ENCODE measurements at regions not wholly inside any gene's neighbourhood (a gene's known extent, or its start where the extent isn't known, plus 50 kb on each side); places are given as distances from the start of the nearest gene placed in this dataset.
"Not testable (repeated sequence)": the region's sequence is repeated elsewhere in the genome, so short reads cannot be mapped to it uniquely, and the experiment has no call there.

GRCh38 chr6:130494729-130495128 is 128.9 kb downstream of the TMEM200A start:
- DNase-seq, result no peak

DNA sequence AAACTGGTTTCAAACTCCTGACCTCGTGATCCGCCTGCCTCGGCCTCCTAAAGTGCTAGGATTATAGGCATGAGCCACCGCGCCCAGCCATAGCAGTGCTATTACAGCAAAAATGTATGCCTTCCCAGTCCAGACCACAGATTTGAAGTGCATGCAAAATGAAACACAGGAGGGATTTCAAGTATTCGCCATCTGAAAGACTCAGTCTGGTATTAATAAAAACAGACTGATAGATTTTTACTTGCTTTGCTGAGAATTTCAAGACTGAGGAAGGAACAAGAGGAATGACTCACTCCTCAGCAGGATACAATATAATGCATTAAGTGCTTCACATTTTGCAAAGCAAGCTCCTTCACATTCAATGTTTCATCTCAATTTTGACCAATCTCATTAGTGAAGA is 134.9 kb downstream of the TMEM200A start:
- DNase-seq, result no peak

GRCh38 chr6:130503146-130503545 is 137.3 kb downstream of the TMEM200A start:
- no peak for DNase-seq

- no peak for DNase-seq
Measured at GRCh38 chr6:130505808-130506598, 140.2 kb downstream of the TMEM200A start.

- DNase-seq, result not testable (repeated sequence)
Measured at GRCh38 chr6:130507005-130507665, 141.3 kb downstream of the TMEM200A start.

DNA sequence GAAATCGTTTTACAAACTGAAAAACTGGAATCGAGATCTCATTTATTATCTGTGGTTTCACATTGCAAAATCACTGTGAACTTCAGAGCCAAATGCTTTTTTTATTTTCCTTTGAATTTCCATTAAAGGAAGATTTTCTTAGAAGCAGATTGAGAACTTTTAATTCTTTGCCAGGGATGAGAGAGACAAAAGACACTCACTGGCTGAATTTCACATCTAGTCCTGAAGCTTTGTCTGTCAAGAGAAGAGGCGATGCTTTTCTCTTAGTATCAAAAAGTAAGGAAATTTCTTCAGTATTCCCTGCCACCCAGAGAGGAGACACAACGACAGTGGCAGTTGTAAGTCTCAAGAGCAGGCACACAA is 141.8 kb downstream of the TMEM200A start:
- no peak for DNase-seq

DNA sequence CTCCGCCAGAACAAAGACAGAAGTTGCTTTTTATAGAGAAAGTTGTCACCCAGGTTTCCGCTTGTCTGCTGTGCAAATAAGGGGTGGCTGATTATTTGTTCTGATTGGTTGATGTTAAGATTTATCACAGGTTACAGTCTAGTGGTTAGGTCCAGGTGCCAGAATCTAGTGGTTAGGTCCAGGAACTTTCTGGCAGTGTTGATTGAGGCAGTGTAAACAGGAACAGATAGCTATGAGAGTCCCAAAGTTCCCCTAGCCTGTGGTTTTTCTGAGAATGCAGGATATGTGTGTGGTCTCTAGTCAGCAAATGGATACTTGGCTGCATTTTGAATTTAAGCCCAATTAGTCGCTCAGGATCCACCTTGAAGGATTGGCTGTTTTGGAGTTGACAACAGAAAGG is 148.0 kb downstream of the TMEM200A start:
- DNase-seq, result peak; percentile 34

- no peak for DNase-seq
Measured at GRCh38 chr6:130514712-130515111, 148.9 kb downstream of the TMEM200A start.

DNA sequence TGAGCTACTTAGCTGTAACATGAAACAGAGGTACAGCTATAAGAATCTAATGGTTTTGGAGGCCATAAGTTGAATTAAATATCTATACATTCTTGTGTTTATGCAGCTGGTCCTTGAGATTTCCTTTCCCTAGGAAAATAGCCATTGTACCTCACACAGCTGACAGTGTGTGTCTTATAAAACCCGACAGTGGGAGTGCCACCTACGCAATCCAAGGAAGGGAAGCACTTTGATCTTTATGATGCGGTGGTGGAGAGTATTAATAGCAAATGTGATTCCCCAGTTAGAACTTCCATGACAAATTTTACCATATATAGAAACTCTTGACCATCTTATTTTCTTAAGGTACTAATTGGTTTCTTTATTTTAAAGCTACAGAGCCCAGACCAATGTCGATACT is 149.5 kb downstream of the TMEM200A start:
- no peak for DNase-seq

DNA sequence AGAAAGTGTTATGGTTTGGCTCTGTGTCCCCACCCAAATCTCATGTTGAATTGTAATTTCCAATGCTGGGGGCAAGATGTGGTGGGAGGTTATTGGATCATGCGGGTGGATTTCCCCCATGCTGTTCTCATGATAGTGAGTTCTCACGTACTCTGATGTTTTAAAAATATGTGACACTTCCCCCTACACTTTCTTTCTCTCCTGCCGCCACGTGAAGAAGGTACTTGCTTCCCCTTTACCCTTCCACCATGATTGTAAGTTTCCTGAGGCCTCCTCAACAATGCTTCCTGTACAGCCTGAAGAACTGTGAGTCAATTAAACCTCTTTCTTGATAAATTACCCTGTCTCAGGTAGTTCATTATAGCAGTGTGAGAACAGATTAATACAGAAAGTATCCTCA is 150.8 kb downstream of the TMEM200A start:
- DNase-seq, result no peak

- DNase-seq, result no peak
Measured at GRCh38 chr6:130517444-130517931, 151.7 kb downstream of the TMEM200A start.

DNA sequence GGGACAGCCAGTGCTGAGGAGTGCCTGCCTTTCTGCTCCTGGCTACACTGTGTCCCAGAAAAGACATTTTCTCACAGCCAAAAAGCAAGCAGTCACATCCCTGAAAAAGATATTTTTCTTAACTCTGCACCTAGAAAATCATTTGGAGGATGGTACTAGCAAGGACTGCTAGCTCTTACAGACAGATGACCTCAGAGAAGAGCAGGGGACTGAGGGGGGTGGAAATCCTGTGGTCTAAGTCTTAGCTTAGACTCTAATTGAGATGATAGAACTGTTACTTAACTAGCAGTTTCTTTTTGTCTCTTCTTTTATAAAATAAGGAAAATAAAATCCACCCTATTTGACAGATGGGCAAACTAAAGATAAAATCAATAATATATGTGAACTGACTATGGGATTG is 152.8 kb downstream of the TMEM200A start:
- DNase-seq, result no peak

DNA sequence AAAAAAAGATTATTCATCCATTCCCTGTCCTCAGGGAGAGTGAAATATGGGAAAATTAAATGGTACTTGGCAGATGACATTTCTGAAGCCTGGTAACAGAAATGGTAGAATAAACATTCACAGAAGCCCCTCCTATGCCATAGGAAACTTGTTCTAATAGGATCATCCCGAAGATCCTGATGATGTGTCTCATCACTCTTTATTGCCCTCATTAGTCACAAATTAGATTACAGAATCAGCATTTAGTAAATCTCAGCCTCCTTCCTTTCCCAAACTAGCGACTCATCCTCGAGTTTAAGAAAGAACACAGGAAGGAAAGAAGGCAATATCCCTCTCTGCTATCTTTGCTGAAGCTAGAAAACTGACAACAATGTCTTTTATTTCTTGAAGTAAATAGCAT is 154.4 kb downstream of the TMEM200A start:
- no peak for DNase-seq

GRCh38 chr6:130520801-130521200 is 155.0 kb downstream of the TMEM200A start:
- DNase-seq, result no peak

DNA sequence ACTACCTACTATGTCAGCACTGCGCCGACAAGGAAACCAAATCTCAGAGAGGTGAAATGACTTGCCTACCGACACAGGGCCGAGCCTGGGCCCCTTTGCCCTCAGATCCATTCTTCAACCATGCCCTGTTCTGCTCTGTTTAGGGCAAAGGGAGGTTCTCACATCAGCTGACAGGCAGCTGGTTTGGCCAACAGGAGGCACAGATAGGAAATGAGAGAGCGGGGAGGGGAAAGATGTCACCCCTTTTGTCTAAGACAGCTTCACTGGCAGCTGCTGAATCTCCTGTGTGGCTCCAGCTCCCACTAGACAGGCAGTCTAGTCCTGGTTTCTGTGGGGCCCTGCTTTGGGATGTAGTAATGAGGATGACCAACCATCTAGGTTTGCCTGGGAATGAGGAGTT is 158.7 kb downstream of the TMEM200A start:
- no peak for DNase-seq

DNA sequence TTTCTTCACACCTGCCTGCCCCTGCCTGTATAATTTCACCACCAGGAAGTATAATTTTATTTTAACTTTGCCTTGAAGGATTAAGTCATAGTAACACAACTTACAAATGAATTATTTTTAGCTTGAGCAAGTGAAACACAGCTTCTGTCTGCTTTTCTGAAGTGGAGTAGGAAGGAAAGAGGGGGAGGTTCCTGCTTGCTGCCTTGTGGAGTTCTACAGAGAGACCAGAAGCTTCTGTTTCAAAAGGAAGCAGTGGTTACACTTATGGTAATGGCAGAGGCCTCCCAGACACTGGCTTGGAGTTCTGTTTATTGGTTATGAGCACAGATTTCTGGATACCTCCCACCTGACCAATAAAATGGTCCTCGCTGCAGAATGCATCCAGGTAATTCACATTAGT is 159.6 kb downstream of the TMEM200A start:
- no peak for DNase-seq

GRCh38 chr6:130526466-130526865 is 160.6 kb downstream of the TMEM200A start:
- DNase-seq, result no peak

DNA sequence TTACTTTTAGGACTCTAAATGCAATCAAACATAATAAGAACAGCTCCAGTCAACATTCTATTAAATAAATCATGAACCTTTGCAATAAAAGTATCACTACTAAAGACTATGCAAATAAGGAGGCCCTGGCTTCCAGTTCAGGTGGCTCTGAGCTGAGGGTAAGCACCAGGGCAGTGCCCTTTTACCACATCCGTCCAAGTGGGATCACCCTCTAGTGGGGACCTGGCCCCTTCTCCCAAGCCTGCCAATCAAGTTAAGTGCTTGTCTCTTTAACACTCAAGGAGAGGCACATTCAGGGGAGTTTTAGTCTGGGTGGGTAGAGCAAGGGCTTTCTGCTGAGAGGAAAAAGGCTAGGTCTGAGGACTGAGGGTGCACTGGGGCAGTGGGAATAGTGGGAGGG is 161.4 kb downstream of the TMEM200A start:
- no peak for DNase-seq

DNA sequence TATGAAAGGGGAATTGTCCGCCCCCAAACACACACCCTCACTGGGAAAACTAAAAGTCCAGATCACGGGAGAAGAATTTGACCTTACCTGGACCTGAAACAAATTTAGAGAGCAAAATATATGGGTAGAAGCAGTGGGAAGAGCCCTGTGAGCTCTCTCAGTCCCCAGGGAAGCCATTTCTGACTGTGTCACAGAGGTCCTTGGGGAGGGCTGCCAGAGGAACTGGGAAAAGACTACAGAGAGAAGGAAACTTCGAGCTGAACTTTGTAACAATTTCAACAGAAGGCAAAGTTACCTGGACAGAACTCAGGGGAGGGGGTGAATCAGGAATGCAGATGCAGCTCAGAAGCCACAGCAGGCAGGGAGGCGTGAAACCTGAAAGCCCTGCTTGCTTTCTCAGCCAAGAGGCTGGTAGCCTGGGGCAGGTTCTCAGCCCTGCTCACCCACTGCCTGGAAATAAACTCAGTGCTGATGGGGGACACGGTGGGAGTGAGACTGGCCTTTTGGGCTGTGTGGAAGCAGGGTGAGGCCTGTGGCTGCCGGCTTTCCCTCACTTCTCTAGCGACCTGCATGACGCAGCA is 163.8 kb downstream of the TMEM200A start:
- DNase-seq, result no peak

DNA sequence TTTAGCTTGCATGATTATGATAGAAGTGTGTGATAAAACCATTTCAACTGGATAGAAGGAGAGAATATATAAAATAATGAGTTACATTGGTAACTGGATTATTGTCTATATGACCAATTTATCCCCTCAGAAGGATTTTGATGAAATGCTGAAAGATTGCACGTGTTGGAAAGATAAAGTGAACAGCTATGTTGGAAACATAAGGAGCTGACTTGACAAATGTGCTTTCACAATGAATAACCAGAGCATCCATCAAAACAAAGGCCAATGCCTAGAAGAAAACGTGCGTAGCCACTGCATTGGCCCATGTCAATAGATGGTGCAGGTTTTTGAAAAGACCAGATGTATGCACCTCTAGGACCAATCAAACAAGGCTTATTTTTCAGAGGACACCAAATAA is 168.8 kb downstream of the TMEM200A start:
- no peak for DNase-seq

DNA sequence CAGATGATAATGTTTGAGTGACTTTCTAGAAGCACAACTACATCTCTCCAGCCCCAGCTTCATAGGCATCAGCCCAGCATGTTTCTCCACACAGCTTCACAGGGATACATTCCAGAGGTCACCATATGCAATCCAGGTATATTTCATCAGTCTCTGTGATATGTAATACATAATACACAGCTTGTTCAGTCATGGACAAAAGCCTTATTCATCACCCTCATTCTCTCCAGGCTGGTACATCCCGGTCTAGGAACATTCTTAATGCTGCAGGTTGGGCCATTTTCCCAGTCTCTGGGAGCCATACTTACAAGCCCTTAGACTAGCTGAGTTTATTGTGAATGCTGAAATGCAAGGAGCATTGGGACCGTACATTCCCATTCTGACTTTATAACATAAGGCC is 169.4 kb downstream of the TMEM200A start:
- no peak for DNase-seq

DNA sequence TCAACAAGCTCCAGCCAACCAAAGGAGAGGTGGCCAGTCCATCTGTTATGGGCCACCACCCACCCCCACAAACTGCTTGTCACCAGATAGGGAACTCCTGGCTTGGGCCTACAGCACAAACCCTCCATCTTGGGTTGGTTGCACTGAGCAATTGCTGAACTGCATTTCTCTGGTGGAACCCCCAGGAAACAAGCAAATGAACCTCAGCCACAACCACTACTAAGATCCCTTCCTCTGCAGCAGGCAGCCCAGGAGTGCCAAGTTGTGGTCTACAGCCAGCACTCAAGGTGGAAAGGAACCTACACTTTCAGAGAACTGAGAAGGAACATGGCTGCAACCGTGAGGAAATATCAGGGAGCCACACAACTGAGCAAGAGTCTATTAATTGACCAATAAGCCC is 171.6 kb downstream of the TMEM200A start:
- DNase-seq, result no peak

GRCh38 chr6:130547723-130548122 is 181.9 kb downstream of the TMEM200A start:
- DNase-seq, result no peak

- no peak for DNase-seq
Measured at GRCh38 chr6:130557481-130558112, 191.8 kb downstream of the TMEM200A start.
